PC-3 (cell line): ENCODE measurements at regions not wholly inside any gene's neighbourhood (a gene's known extent, or its start where the extent isn't known, plus 50 kb on each side); places are given as distances from the start of the nearest gene placed in this dataset.

Experiments used
- ATAC-seq: fragments of 200-7000 bp; cut with Tn5 transposase; 2 replicates; pipeline ENCODE4 v1.9.1; 2020; ENCODE audit warnings: mild to moderate bottlenecking, moderate library complexity
- BruUV-seq: library from RNA; stranded (reverse); fragments of 400-500 nt; replicated peaks from 2 replicates; lab custom pipeline; 2021; lab: Mats Ljungman, UMichigan
- CTCF ChIA-PET: fragments of 300-600 bp; sonication (Branson Sonifier 250); formaldehyde crosslinking; loops from one replicate; lab custom pipeline; 2022; ENCODE audit warnings: antibody characterized with exemption; lab: Charles Lee
- POLR2A ChIA-PET: fragments of 300-600 bp; sonication (Branson Sonifier 250); formaldehyde crosslinking; loops from one replicate; lab custom pipeline; 2022; ENCODE audit warnings: antibody characterized with exemption; ENCODE audit not compliant: unreplicated experiment; lab: Charles Lee
- DNase-seq: peaks from one replicate; pipeline ENCODE4 v3.0.0-alpha.2; 2015
- H2AFZ ChIP-seq: fragments of 300-600 bp; sonication (generic); 2 replicates; pipeline ENCODE4 v1.6.0; 2016; ENCODE audit warnings: antibody characterized with exemption, low read length
- H3F3A ChIP-seq: fragments of 300-600 bp; sonication (generic); one replicate; pipeline ENCODE4 v1.6.0; 2017; ENCODE audit warnings: antibody characterized with exemption, low read length, control low read depth, mild to moderate bottlenecking; ENCODE audit not compliant: unreplicated experiment
- H3K27ac ChIP-seq: fragments of 300-600 bp; sonication (generic); 2 replicates; pipeline ENCODE4 v1.5.1; 2016; ENCODE audit warnings: mild to moderate bottlenecking, low read length
- H3K27me3 ChIP-seq: fragments of 300-600 bp; sonication (generic); 2 replicates; pipeline ENCODE4 v1.6.1; 2016; ENCODE audit warnings: low read length, mixed read lengths
- H3K36me3 ChIP-seq: fragments of 300-600 bp; sonication (generic); 2 replicates; pipeline ENCODE4 v1.6.1; 2016; ENCODE audit warnings: low read depth, mixed run types, low read length, mixed read lengths
- H3K4me1 ChIP-seq: fragments of 300-600 bp; sonication (generic); 2 replicates; pipeline ENCODE4 v1.5.1; 2016; ENCODE audit warnings: low read length; ENCODE audit not compliant: insufficient read depth
- H3K4me2 ChIP-seq: fragments of 300-600 bp; sonication (generic); 2 replicates; pipeline ENCODE4 v1.6.0; 2016; ENCODE audit warnings: low read length
- H3K4me3 ChIP-seq: fragments of 300-600 bp; sonication (generic); 2 replicates; pipeline ENCODE4 v1.5.1; 2016; ENCODE audit warnings: mild to moderate bottlenecking, low read length, mixed read lengths
- H3K79me2 ChIP-seq: fragments of 300-600 bp; sonication (generic); 2 replicates; pipeline ENCODE4 v1.6.1; 2017; ENCODE audit warnings: low read length, mixed read lengths
- H3K9ac ChIP-seq: fragments of 300-600 bp; sonication (generic); 2 replicates; pipeline ENCODE4 v1.6.0; 2016; ENCODE audit warnings: mild to moderate bottlenecking, low read length
- H3K9me2 ChIP-seq: fragments of 300-600 bp; sonication (generic); replicated peaks from 2 replicates; pipeline ENCODE4 v1.6.1; 2016; ENCODE audit warnings: mixed run types, low read length, mixed read lengths
- H3K9me3 ChIP-seq: fragments of 300-600 bp; sonication (generic); 2 replicates; pipeline ENCODE4 v1.6.1; 2016; ENCODE audit warnings: low read length, mixed read lengths
- H4K20me1 ChIP-seq: fragments of 300-600 bp; sonication (generic); 2 replicates; pipeline ENCODE4 v1.6.1; 2016; ENCODE audit warnings: low read length, mixed read lengths
- CTCF ChIP-seq: fragments of 300-600 bp; sonication (generic); conservative IDR thresholded peaks from 2 replicates; pipeline ENCODE4 v1.5.1; 2017; ENCODE audit warnings: antibody characterized with exemption, low read depth, mild to moderate bottlenecking, low read length
- EZH2 ChIP-seq: fragments of 300-600 bp; sonication (generic); IDR thresholded peaks from one replicate; pipeline ENCODE4 v1.6.1; 2017; ENCODE audit warnings: antibody characterized with exemption, mild to moderate bottlenecking, low read length; ENCODE audit not compliant: unreplicated experiment
- EZH2phosphoT487 ChIP-seq: fragments of 300-600 bp; sonication (generic); IDR thresholded peaks from 2 replicates; pipeline ENCODE4 v1.6.1; 2018; ENCODE audit warnings: mild to moderate bottlenecking, antibody characterized with exemption, low read length, borderline replicate concordance
- intact Hi-C: fragments of 100-400 bp; cut with micrococcal nuclease; formaldehyde crosslinking; loops from 2 replicates; pipeline ENCODE4 v1.9.0; 2023

GRCh38 chr12:3357950-3358525, 133.0 kb upstream of the PRMT8 start:
- no peaks in the 10 kb centered on the region for H3K9me3 ChIP-seq
- TF ChIP-seq EZH2 (no peak), EZH2phosphoT487 (no peak), CTCF (no peak)
- DNase-seq (no peak), ATAC-seq (no peak)
- CTCF ChIA-PET = no interaction called here
- no peaks in the 10 kb centered on the region for H3K4me1 ChIP-seq
- H3K9me2 ChIP-seq = no peaks in the 10 kb centered on the region
- H3K4me3 ChIP-seq = no peak overlapping the region
- H3K79me2 ChIP-seq = peaks cover 5% of the 10 kb centered on the region; the same call in 1 of the 2 replicates
- no peak overlapping the region for H3K4me2 ChIP-seq
- no peak overlapping the region for H3K9ac ChIP-seq
- H2AFZ ChIP-seq = no peak overlapping the region
- H3K27me3 ChIP-seq = no peaks in the 10 kb centered on the region
- POLR2A ChIA-PET = no interaction called here
- H3K36me3 ChIP-seq = no peaks in the 10 kb centered on the region
- no peak overlapping the region for H3K27ac ChIP-seq
- no TSS peak for BruUV-seq
- H3F3A ChIP-seq = no peaks in the 10 kb centered on the region
- intact Hi-C loops = no loop called here
- H4K20me1 ChIP-seq = no peaks in the 10 kb centered on the region

GRCh38 chr12:3359478-3359877, 131.5 kb upstream of the PRMT8 start:
- H3K4me1 ChIP-seq = no peaks in the 10 kb centered on the region
- no peak for ATAC-seq
- no peaks in the 10 kb centered on the region for H3K9me3 ChIP-seq
- H3F3A ChIP-seq = no peaks in the 10 kb centered on the region
- H2AFZ ChIP-seq = no peak overlapping the region
- intact Hi-C loops = no loop called here
- H3K4me2 ChIP-seq = no peak overlapping the region
- CTCF ChIA-PET = no interaction called here
- no peak overlapping the region for H3K4me3 ChIP-seq
- no peaks in the 10 kb centered on the region for H3K9me2 ChIP-seq
- H4K20me1 ChIP-seq = no peaks in the 10 kb centered on the region
- H3K27me3 ChIP-seq = no peaks in the 10 kb centered on the region
- no peak overlapping the region for H3K27ac ChIP-seq
- POLR2A ChIA-PET = no interaction called here
- no peak for DNase-seq
- BruUV-seq = no TSS peak
- H3K36me3 ChIP-seq = no peaks in the 10 kb centered on the region
- H3K79me2 ChIP-seq = peaks cover 18% of the 10 kb centered on the region
- TF ChIP-seq CTCF = no peak
- no peak for TF ChIP-seq EZH2phosphoT487
- no peak for TF ChIP-seq EZH2
- H3K9ac ChIP-seq = no peak overlapping the region

- Histone ChIP-seq H3F3A (no peaks in the 10 kb centered on the region), H3K9me3 (no peaks in the 10 kb centered on the region), H3K4me2 (no peak overlapping the region), H3K9me2 (no peaks in the 10 kb centered on the region), H3K79me2 (peaks cover 29% of the 10 kb centered on the region), H3K9ac (no peak overlapping the region), H4K20me1 (no peaks in the 10 kb centered on the region), H3K4me1 (no peaks in the 10 kb centered on the region), H3K27me3 (no peaks in the 10 kb centered on the region), H3K4me3 (no peak overlapping the region), H3K36me3 (no peaks in the 10 kb centered on the region), H3K27ac (no peak overlapping the region), H2AFZ (no peak overlapping the region)
- TF ChIP-seq EZH2 (no peak), EZH2phosphoT487 (no peak), CTCF (no peak)
- CTCF ChIA-PET = no interaction called here
- ATAC-seq = no peak
- no peak for DNase-seq
- no TSS peak for BruUV-seq
- POLR2A ChIA-PET = no interaction called here
- intact Hi-C loops = no loop called here
Measured at GRCh38 chr12:3361146-3361545, 129.9 kb upstream of the PRMT8 start.
